ENCODE measurements at regions not wholly inside any gene's neighbourhood (a gene's known extent, or its start where the extent isn't known, plus 50 kb on each side); places are given as distances from the start of the nearest gene placed in this dataset.

- H3K9me3 ChIP-seq, result peaks cover 0 to 2% (median 0%) of the 10 kb centered on the region in 4 donors
- H3K27me3 ChIP-seq, result no peaks in the 10 kb centered on the region
- no peaks in the 10 kb centered on the region for H3K36me3 ChIP-seq
- intact Hi-C loops (cut with DNase I), result no loop called here
- H3K4me3 ChIP-seq, result no peak overlapping the region
- H3K4me1 ChIP-seq, result no peaks in the 10 kb centered on the region
- H3K27ac ChIP-seq (replicated peaks in 1 of 4), result no peak overlapping the region
- 79% methylated on average over 1 of the region's 1 CpG for WGBS
- TF ChIP-seq EP300 (IDR thresholded peaks at IDR 0.05) (no peak), POLR2A (IDR thresholded peaks at IDR 0.05; ENCODE audit: low read depth) (no peak), CTCF (IDR thresholded peaks at IDR 0.05) (no peak), POLR2AphosphoS5 (IDR thresholded peaks at IDR 0.05) (no peak)
- DNase-seq (ENCODE audit: extremely low spot score), result no peak
Measured at GRCh38 chr3:84504761-84505160, 454.0 kb upstream of the CADM2 start.

GRCh38 chr3:84510007-84510406 is 448.8 kb upstream of the CADM2 start:
- TF ChIP-seq POLR2AphosphoS5 (IDR thresholded peaks at IDR 0.05) (no peak), EP300 (IDR thresholded peaks at IDR 0.05) (no peak), POLR2A (IDR thresholded peaks at IDR 0.05; ENCODE audit: low read depth) (no peak), CTCF (IDR thresholded peaks at IDR 0.05) (no peak)
- no peak overlapping the region for H3K4me3 ChIP-seq
- no peak for DNase-seq (ENCODE audit: extremely low spot score)
- 53% methylated on average over 3 of the region's 3 CpGs for WGBS
- no peaks in the 10 kb centered on the region for H3K4me1 ChIP-seq
- H3K27me3 ChIP-seq, result no peaks in the 10 kb centered on the region
- peaks cover 0 to 9% (median 4%) of the 10 kb centered on the region in 4 donors for H3K9me3 ChIP-seq
- H3K36me3 ChIP-seq, result no peaks in the 10 kb centered on the region
- H3K27ac ChIP-seq (replicated peaks in 1 of 4), result no peak overlapping the region
- intact Hi-C loops (cut with DNase I), result no loop called here

- no peak for TF ChIP-seq POLR2AphosphoS5 (IDR thresholded peaks at IDR 0.05)
- TF ChIP-seq EP300 (IDR thresholded peaks at IDR 0.05), result no peak
- no peak for TF ChIP-seq CTCF (IDR thresholded peaks at IDR 0.05)
- TF ChIP-seq POLR2A (IDR thresholded peaks at IDR 0.05; ENCODE audit: low read depth), result no peak
- intact Hi-C loops (cut with DNase I), result no loop called here
- Histone ChIP-seq H3K4me1 (no peaks in the 10 kb centered on the region), H3K27ac (replicated peaks in 1 of 4) (no peak overlapping the region), H3K4me3 (no peak overlapping the region), H3K27me3 (no peaks in the 10 kb centered on the region), H3K9me3 (peaks cover 0 to 11% (median 5%) of the 10 kb centered on the region in 4 donors), H3K36me3 (no peaks in the 10 kb centered on the region)
- no peak for DNase-seq (ENCODE audit: extremely low spot score)
- 82% methylated on average over 4 of the region's 6 CpGs for WGBS
Measured at GRCh38 chr3:84522893-84523292, 435.9 kb upstream of the CADM2 start.

- H3K27ac ChIP-seq (replicated peaks in 1 of 4), result no peak overlapping the region
- intact Hi-C loops (cut with DNase I), result no loop called here
- H3K36me3 ChIP-seq, result no peaks in the 10 kb centered on the region
- DNase-seq (ENCODE audit: extremely low spot score), result no peak
- no peaks in the 10 kb centered on the region for H3K4me1 ChIP-seq
- WGBS, result 73% methylated on average over 3 of the region's 3 CpGs
- TF ChIP-seq CTCF (IDR thresholded peaks at IDR 0.05), result no peak
- TF ChIP-seq EP300 (IDR thresholded peaks at IDR 0.05), result no peak
- TF ChIP-seq POLR2A (IDR thresholded peaks at IDR 0.05; ENCODE audit: low read depth), result no peak
- no peak for TF ChIP-seq POLR2AphosphoS5 (IDR thresholded peaks at IDR 0.05)
- no peak overlapping the region for H3K4me3 ChIP-seq
- H3K9me3 ChIP-seq, result peaks cover 0 to 17% (median 2%) of the 10 kb centered on the region in 4 donors
- no peaks in the 10 kb centered on the region for H3K27me3 ChIP-seq
Measured at GRCh38 chr3:84536916-84537315, 421.9 kb upstream of the CADM2 start.

- H3K9me3 ChIP-seq, result peaks cover 0 to 17% (median 2%) of the 10 kb centered on the region in 4 donors
- TF ChIP-seq POLR2A (IDR thresholded peaks at IDR 0.05; ENCODE audit: low read depth), result no peak
- no peak for TF ChIP-seq POLR2AphosphoS5 (IDR thresholded peaks at IDR 0.05)
- TF ChIP-seq EP300 (IDR thresholded peaks at IDR 0.05), result no peak
- no peak for TF ChIP-seq CTCF (IDR thresholded peaks at IDR 0.05)
- H3K4me3 ChIP-seq, result no peak overlapping the region
- H3K27ac ChIP-seq (replicated peaks in 1 of 4), result no peak overlapping the region
- H3K4me1 ChIP-seq, result no peaks in the 10 kb centered on the region
- H3K36me3 ChIP-seq, result no peaks in the 10 kb centered on the region
- H3K27me3 ChIP-seq, result no peaks in the 10 kb centered on the region
- no peak for DNase-seq (ENCODE audit: extremely low spot score)
- intact Hi-C loops (cut with DNase I), result no loop called here
Measured at GRCh38 chr3:84538597-84538996, 420.2 kb upstream of the CADM2 start.

Data from esophagus muscularis mucosa (tissue), 4 donors.